PC-3 (cell line): ENCODE measurements at regions not wholly inside any gene's neighbourhood (a gene's known extent, or its start where the extent isn't known, plus 50 kb on each side); places are given as distances from the start of the nearest gene placed in this dataset.

Source experiments
- ATAC-seq: fragments of 200-7000 bp; cut with Tn5 transposase; 2 replicates; pipeline ENCODE4 v1.9.1; 2020; ENCODE audit warnings: mild to moderate bottlenecking, moderate library complexity
- BruUV-seq: library from RNA; stranded (reverse); fragments of 400-500 nt; replicated peaks from 2 replicates; lab custom pipeline; 2021; lab: Mats Ljungman, UMichigan
- CTCF ChIA-PET: fragments of 300-600 bp; sonication (Branson Sonifier 250); formaldehyde crosslinking; loops from one replicate; lab custom pipeline; 2022; ENCODE audit warnings: antibody characterized with exemption; lab: Charles Lee
- POLR2A ChIA-PET: fragments of 300-600 bp; sonication (Branson Sonifier 250); formaldehyde crosslinking; loops from one replicate; lab custom pipeline; 2022; ENCODE audit warnings: antibody characterized with exemption; ENCODE audit not compliant: unreplicated experiment; lab: Charles Lee
- DNase-seq: peaks from one replicate; pipeline ENCODE4 v3.0.0-alpha.2; 2015
- H2AFZ ChIP-seq: fragments of 300-600 bp; sonication (generic); 2 replicates; pipeline ENCODE4 v1.6.0; 2016; ENCODE audit warnings: antibody characterized with exemption, low read length
- H3F3A ChIP-seq: fragments of 300-600 bp; sonication (generic); one replicate; pipeline ENCODE4 v1.6.0; 2017; ENCODE audit warnings: antibody characterized with exemption, low read length, control low read depth, mild to moderate bottlenecking; ENCODE audit not compliant: unreplicated experiment
- H3K27ac ChIP-seq: fragments of 300-600 bp; sonication (generic); 2 replicates; pipeline ENCODE4 v1.5.1; 2016; ENCODE audit warnings: mild to moderate bottlenecking, low read length
- H3K27me3 ChIP-seq: fragments of 300-600 bp; sonication (generic); 2 replicates; pipeline ENCODE4 v1.6.1; 2016; ENCODE audit warnings: low read length, mixed read lengths
- H3K36me3 ChIP-seq: fragments of 300-600 bp; sonication (generic); 2 replicates; pipeline ENCODE4 v1.6.1; 2016; ENCODE audit warnings: low read depth, mixed run types, low read length, mixed read lengths
- H3K4me1 ChIP-seq: fragments of 300-600 bp; sonication (generic); 2 replicates; pipeline ENCODE4 v1.5.1; 2016; ENCODE audit warnings: low read length; ENCODE audit not compliant: insufficient read depth
- H3K4me2 ChIP-seq: fragments of 300-600 bp; sonication (generic); 2 replicates; pipeline ENCODE4 v1.6.0; 2016; ENCODE audit warnings: low read length
- H3K4me3 ChIP-seq: fragments of 300-600 bp; sonication (generic); 2 replicates; pipeline ENCODE4 v1.5.1; 2016; ENCODE audit warnings: mild to moderate bottlenecking, low read length, mixed read lengths
- H3K79me2 ChIP-seq: fragments of 300-600 bp; sonication (generic); 2 replicates; pipeline ENCODE4 v1.6.1; 2017; ENCODE audit warnings: low read length, mixed read lengths
- H3K9ac ChIP-seq: fragments of 300-600 bp; sonication (generic); 2 replicates; pipeline ENCODE4 v1.6.0; 2016; ENCODE audit warnings: mild to moderate bottlenecking, low read length
- H3K9me2 ChIP-seq: fragments of 300-600 bp; sonication (generic); replicated peaks from 2 replicates; pipeline ENCODE4 v1.6.1; 2016; ENCODE audit warnings: mixed run types, low read length, mixed read lengths
- H3K9me3 ChIP-seq: fragments of 300-600 bp; sonication (generic); 2 replicates; pipeline ENCODE4 v1.6.1; 2016; ENCODE audit warnings: low read length, mixed read lengths
- H4K20me1 ChIP-seq: fragments of 300-600 bp; sonication (generic); 2 replicates; pipeline ENCODE4 v1.6.1; 2016; ENCODE audit warnings: low read length, mixed read lengths
- CTCF ChIP-seq: fragments of 300-600 bp; sonication (generic); conservative IDR thresholded peaks from 2 replicates; pipeline ENCODE4 v1.5.1; 2017; ENCODE audit warnings: antibody characterized with exemption, low read depth, mild to moderate bottlenecking, low read length
- EZH2 ChIP-seq: fragments of 300-600 bp; sonication (generic); IDR thresholded peaks from one replicate; pipeline ENCODE4 v1.6.1; 2017; ENCODE audit warnings: antibody characterized with exemption, mild to moderate bottlenecking, low read length; ENCODE audit not compliant: unreplicated experiment
- EZH2phosphoT487 ChIP-seq: fragments of 300-600 bp; sonication (generic); IDR thresholded peaks from 2 replicates; pipeline ENCODE4 v1.6.1; 2018; ENCODE audit warnings: mild to moderate bottlenecking, antibody characterized with exemption, low read length, borderline replicate concordance
- intact Hi-C: fragments of 100-400 bp; cut with micrococcal nuclease; formaldehyde crosslinking; loops from 2 replicates; pipeline ENCODE4 v1.9.0; 2023

- H3K27ac ChIP-seq, result no peak overlapping the region
- no peak overlapping the region for H3K9ac ChIP-seq
- H3K9me2 ChIP-seq, result no peaks in the 10 kb centered on the region
- no peaks in the 10 kb centered on the region for H3K79me2 ChIP-seq
- H3K4me3 ChIP-seq, result no peak overlapping the region
- H3F3A ChIP-seq, result no peaks in the 10 kb centered on the region
- ATAC-seq (no peak), DNase-seq (no peak)
- TF ChIP-seq CTCF, result no peak
- no peak for TF ChIP-seq EZH2phosphoT487
- no peak for TF ChIP-seq EZH2
- no peaks in the 10 kb centered on the region for H3K9me3 ChIP-seq
- peaks cover 36% of the 10 kb centered on the region for H3K27me3 ChIP-seq
- ChIA-PET POLR2A (no interaction called here), CTCF (no interaction called here)
- no peak overlapping the region for H3K4me2 ChIP-seq
- peaks cover 20% of the 10 kb centered on the region for H3K4me1 ChIP-seq
- H4K20me1 ChIP-seq, result no peaks in the 10 kb centered on the region
- no peak overlapping the region for H2AFZ ChIP-seq
- no TSS peak for BruUV-seq
- intact Hi-C loops, result no loop called here
- no peaks in the 10 kb centered on the region for H3K36me3 ChIP-seq
These were observed 142.1 kb upstream of the TMCO5A start for GRCh38 chr15:37792351-37792750.

GRCh38 chr15:37793851-37794250 lies 140.6 kb upstream of the TMCO5A start:
- peaks cover 15% of the 10 kb centered on the region for H3K4me1 ChIP-seq
- no peak overlapping the region for H3K4me2 ChIP-seq
- no peaks in the 10 kb centered on the region for H3K9me3 ChIP-seq
- no peak overlapping the region for H3K27ac ChIP-seq
- H4K20me1 ChIP-seq, result no peaks in the 10 kb centered on the region
- H3K36me3 ChIP-seq, result no peaks in the 10 kb centered on the region
- H3K9ac ChIP-seq, result no peak overlapping the region
- ChIA-PET POLR2A (no interaction called here), CTCF (no interaction called here)
- DNase-seq (no peak), ATAC-seq (peak; percentile 53; the same call in 1 of the 2 replicates)
- no TSS peak for BruUV-seq
- H3K4me3 ChIP-seq, result no peak overlapping the region
- peaks cover 49% of the 10 kb centered on the region for H3K27me3 ChIP-seq
- H3K79me2 ChIP-seq, result no peaks in the 10 kb centered on the region
- TF ChIP-seq CTCF, result peak; percentile 40; the same call in 1 of the 2 replicates
- TF ChIP-seq EZH2phosphoT487, result no peak
- H3K9me2 ChIP-seq, result no peaks in the 10 kb centered on the region
- H2AFZ ChIP-seq, result no peak overlapping the region
- intact Hi-C loops, result no loop called here
- no peaks in the 10 kb centered on the region for H3F3A ChIP-seq

GRCh38 chr15:37794947-37795346 lies 139.5 kb upstream of the TMCO5A start:
- Histone ChIP-seq H3K4me3 (no peak overlapping the region), H3F3A (no peaks in the 10 kb centered on the region), H3K4me2 (no peak overlapping the region), H3K79me2 (no peaks in the 10 kb centered on the region), H3K36me3 (no peaks in the 10 kb centered on the region), H3K4me1 (peaks cover 5% of the 10 kb centered on the region), H3K27me3 (peaks cover 58% of the 10 kb centered on the region), H3K27ac (no peak overlapping the region), H3K9me3 (no peaks in the 10 kb centered on the region), H4K20me1 (no peaks in the 10 kb centered on the region), H3K9ac (no peak overlapping the region), H2AFZ (no peak overlapping the region), H3K9me2 (no peaks in the 10 kb centered on the region)
- no TSS peak for BruUV-seq
- intact Hi-C loops, result no loop called here
- CTCF ChIA-PET, result interaction anchor here (0.7 kb wide), 1 partner anchor 503 kb away, joined by 3 read pairs; no protein-coding TSS in a partner anchor
- POLR2A ChIA-PET, result no interaction called here
- DNase-seq (no peak), ATAC-seq (no peak)
- TF ChIP-seq EZH2phosphoT487 (no peak), CTCF (no peak), EZH2 (no peak)
